ENCODE measurements at regions not wholly inside any gene's neighbourhood (a gene's known extent, or its start where the extent isn't known, plus 50 kb on each side); places are given as distances from the start of the nearest gene placed in this dataset.

DNA sequence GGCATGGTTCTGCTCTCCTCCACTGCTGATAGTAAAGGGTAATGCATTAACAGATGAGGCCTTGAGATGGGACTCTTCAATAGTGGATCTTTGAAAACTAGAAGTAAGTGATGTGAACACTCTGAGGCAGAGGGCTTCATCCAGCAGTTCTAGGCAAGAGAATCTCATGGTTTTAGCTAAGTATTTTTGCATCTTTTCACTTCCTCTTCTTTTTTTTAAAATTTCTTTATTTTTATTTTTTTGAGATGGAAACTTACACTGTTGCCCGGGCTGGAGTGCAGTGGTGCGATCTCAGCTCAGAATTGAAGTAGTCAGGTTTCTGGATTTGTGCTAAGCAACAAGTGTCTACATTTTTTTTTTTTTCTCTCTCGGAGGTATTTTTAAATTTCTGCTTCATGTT, 101.9 kb downstream of the MTRR start:
- peaks cover 0 to 5% (median 0%) of the 10 kb centered on the region in 8 donors for H3K9me3 ChIP-seq
- no peaks in the 10 kb centered on the region for H3K27me3 ChIP-seq (replicated peaks in 1 of 7)
- H3K27ac ChIP-seq: no peak overlapping the region
- 70 to 87% (median 73%) methylated on average over 3 of the region's 3 CpGs for WGBS, 5 donors
- TF ChIP-seq POLR2A (IDR thresholded peaks at IDR 0.05) (no peak), POLR2AphosphoS5 (IDR thresholded peaks at IDR 0.05) (no peak)
- TF ChIP-seq, protein P1, sequence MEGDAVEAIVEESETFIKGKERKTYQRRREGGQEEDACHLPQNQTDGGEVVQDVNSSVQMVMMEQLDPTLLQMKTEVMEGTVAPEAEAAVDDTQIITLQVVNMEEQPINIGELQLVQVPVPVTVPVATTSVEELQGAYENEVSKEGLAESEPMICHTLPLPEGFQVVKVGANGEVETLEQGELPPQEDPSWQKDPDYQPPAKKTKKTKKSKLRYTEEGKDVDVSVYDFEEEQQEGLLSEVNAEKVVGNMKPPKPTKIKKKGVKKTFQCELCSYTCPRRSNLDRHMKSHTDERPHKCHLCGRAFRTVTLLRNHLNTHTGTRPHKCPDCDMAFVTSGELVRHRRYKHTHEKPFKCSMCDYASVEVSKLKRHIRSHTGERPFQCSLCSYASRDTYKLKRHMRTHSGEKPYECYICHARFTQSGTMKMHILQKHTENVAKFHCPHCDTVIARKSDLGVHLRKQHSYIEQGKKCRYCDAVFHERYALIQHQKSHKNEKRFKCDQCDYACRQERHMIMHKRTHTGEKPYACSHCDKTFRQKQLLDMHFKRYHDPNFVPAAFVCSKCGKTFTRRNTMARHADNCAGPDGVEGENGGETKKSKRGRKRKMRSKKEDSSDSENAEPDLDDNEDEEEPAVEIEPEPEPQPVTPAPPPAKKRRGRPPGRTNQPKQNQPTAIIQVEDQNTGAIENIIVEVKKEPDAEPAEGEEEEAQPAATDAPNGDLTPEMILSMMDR (IDR thresholded peaks at IDR 0.05 in 8 of 11, conservative IDR thresholded peaks at IDR 0.05 in 3 of 11): no peak
- no peaks in the 10 kb centered on the region for H3K36me3 ChIP-seq
- no peak for DNase-seq
- no peak overlapping the region for H3K4me3 ChIP-seq
- intact Hi-C loops (cut with DNase I; ENCODE audit: low total_unique reads): no loop called here
- no peaks in the 10 kb centered on the region for H3K4me1 ChIP-seq

DNA sequence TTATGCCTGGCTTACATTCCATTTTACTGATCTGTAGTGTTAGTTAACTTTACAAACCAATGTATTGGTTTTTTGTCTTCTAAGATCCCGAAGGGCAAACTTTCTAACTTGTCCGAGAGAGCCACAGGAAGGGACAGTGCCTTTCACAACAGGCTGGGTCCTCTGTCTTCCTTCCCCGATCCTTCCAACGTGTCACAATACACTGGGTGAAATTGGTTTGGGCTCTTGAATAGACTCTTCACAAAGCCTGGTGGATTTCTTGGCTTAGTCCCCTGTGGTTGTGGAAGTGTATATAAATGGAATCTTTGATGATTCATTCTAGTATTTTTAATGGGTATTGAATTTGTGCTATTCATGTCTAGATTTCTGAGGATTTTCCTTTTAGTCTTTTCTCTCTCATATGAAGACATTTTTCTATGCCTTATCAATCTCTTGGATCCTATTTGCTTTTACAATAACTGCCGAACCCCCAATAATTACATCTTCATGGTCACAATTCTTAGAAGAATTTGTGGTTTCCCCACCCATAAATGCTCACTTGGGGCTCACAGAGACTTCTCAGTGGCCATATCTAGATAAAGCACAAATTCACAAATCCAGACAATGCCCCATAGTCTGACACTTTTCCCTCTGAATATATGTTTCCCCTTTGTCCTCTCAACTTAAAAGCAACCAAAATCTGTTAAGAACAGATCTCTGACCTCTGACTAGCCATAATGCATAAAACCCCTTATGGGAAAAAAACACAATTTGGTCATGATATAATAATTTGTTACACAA, 107.7 kb downstream of the MTRR start:
- Histone ChIP-seq H3K4me3 (no peak overlapping the region), H3K27ac (no peak overlapping the region), H3K9me3 (peaks cover 0 to 5% (median 0%) of the 10 kb centered on the region in 8 donors), H3K27me3 (replicated peaks in 1 of 7) (no peaks in the 10 kb centered on the region), H3K36me3 (no peaks in the 10 kb centered on the region), H3K4me1 (no peaks in the 10 kb centered on the region)
- DNase-seq: no peak
- intact Hi-C loops (cut with DNase I; ENCODE audit: low total_unique reads): no loop called here
- no peak for TF ChIP-seq POLR2AphosphoS5 (IDR thresholded peaks at IDR 0.05)
- no peak for TF ChIP-seq POLR2A (IDR thresholded peaks at IDR 0.05)
- TF ChIP-seq, protein P1 (IDR thresholded peaks at IDR 0.05 in 8 of 11, conservative IDR thresholded peaks at IDR 0.05 in 3 of 11): no peak
- WGBS, 5 donors: 85 to 91% (median 89%) methylated on average over 5 of the region's 5 CpGs

DNA sequence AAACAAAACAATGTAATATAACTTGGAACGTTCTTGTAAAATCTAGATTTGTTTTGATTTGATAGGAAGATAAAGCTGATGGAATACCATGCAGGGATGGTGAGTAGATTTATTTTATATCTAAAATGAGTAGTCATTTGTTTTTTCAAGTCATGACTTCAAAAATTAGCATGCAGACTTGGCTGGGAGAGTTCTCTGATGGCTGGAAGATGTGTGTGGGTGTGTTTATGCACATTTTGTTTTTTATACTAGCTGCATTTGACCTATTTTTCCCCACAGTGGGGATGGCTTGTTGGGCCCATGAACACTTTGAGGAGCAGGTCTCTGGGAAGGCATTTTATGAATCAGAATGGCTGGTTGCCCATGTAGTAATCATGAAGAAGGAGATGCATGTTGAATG, 109.2 kb downstream of the MTRR start:
- WGBS, 5 donors: 71 to 84% (median 80%) methylated on average over 1 of the region's 1 CpG
- Histone ChIP-seq H3K9me3 (peaks cover 0 to under 1% (median 0%) of the 10 kb centered on the region in 8 donors), H3K4me3 (no peak overlapping the region), H3K27me3 (replicated peaks in 1 of 7) (no peaks in the 10 kb centered on the region), H3K4me1 (no peaks in the 10 kb centered on the region), H3K36me3 (no peaks in the 10 kb centered on the region), H3K27ac (no peak overlapping the region)
- intact Hi-C loops (cut with DNase I; ENCODE audit: low total_unique reads): no loop called here
- TF ChIP-seq POLR2A (IDR thresholded peaks at IDR 0.05): no peak
- TF ChIP-seq, protein P1 (IDR thresholded peaks at IDR 0.05 in 8 of 11, conservative IDR thresholded peaks at IDR 0.05 in 3 of 11): no peak
- no peak for TF ChIP-seq POLR2AphosphoS5 (IDR thresholded peaks at IDR 0.05)
- no peak for DNase-seq

DNA sequence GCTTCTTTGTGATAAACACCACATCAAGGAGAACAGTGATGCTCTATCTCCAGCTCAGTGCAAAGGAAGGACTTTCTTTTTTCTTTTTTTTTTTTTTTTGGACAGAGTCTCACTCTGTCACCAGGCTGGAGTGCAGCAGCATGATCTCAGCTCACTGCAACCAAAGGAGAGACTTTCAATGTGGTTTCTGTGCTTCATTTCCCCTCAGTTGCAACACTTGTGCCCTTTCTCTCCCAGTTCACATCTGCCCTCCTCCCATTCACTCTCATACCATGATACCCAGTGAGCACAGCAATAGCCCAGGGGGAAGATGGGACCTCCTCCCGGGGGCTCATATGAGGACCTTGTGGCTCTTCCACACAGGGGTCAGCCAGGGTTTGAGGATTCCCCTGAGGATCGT, 110.0 kb downstream of the MTRR start:
- 58 to 76% (median 74%) methylated on average over 2 of the region's 2 CpGs for WGBS, 5 donors

More for the DNA sequence above, 110.0 kb downstream of the MTRR start:
- Histone ChIP-seq H3K4me3 (no peak overlapping the region), H3K4me1 (no peaks in the 10 kb centered on the region), H3K9me3 (no peaks in the 10 kb centered on the region), H3K27me3 (replicated peaks in 1 of 7) (no peaks in the 10 kb centered on the region), H3K36me3 (no peaks in the 10 kb centered on the region), H3K27ac (no peak overlapping the region)
- TF ChIP-seq POLR2A (IDR thresholded peaks at IDR 0.05): no peak
- no peak for TF ChIP-seq POLR2AphosphoS5 (IDR thresholded peaks at IDR 0.05)
- TF ChIP-seq, protein P1 (IDR thresholded peaks at IDR 0.05 in 8 of 11, conservative IDR thresholded peaks at IDR 0.05 in 3 of 11): no peak
- intact Hi-C loops (cut with DNase I; ENCODE audit: low total_unique reads): no loop called here
- DNase-seq: no peak
